GM12801 (cell line): ENCODE measurements at regions not wholly inside any gene's neighbourhood (a gene's known extent, or its start where the extent isn't known, plus 50 kb on each side); places are given as distances from the start of the nearest gene placed in this dataset.

ENCODE experiments used
- CTCF ChIP-seq: IDR thresholded peaks from one replicate; pipeline ENCODE4 v1.5.1; 2011; ENCODE audit warnings: control low read depth; ENCODE audit not compliant: insufficient read length; ENCODE audit errors: extremely low read depth

- no peak for TF ChIP-seq CTCF
These were observed 355.6 kb upstream of the KITLG start for GRCh38 chr12:88935856-88936255.

GRCh38 chr12:88934163-88934747 is 354.0 kb upstream of the KITLG start:
- no peak for TF ChIP-seq CTCF

- no peak for TF ChIP-seq CTCF
These were observed 352.2 kb upstream of the KITLG start for GRCh38 chr12:88932457-88932856.

GRCh38 chr12:88931598-88931997 is 351.3 kb upstream of the KITLG start:
- TF ChIP-seq CTCF, result no peak

GRCh38 chr12:88925454-88925853 is 345.2 kb upstream of the KITLG start:
- TF ChIP-seq CTCF, result no peak

GRCh38 chr12:88924162-88924561 is 343.9 kb upstream of the KITLG start:
- no peak for TF ChIP-seq CTCF

GRCh38 chr12:88923631-88924030 is 343.4 kb upstream of the KITLG start:
- no peak for TF ChIP-seq CTCF
